Muscle of back (tissue), 3 donors: ENCODE measurements at regions not wholly inside any gene's neighbourhood (a gene's known extent, or its start where the extent isn't known, plus 50 kb on each side); places are given as distances from the start of the nearest gene placed in this dataset.
"Not testable (repeated sequence)": the region's sequence is repeated elsewhere in the genome, so short reads cannot be mapped to it uniquely, and the experiment has no call there.

Source experiments
- DNase-seq, 3 donors: peaks; one replicate each; pipeline versions ENCODE4 v3.0.0 to v3.0.0-alpha.2; 2013

GRCh38 chr2:37758141-37758601 lies 86.7 kb upstream of the CDC42EP3 start:
- not testable (repeated sequence) for DNase-seq

GRCh38 chr2:37759989-37760388 lies 88.5 kb upstream of the CDC42EP3 start:
- not testable (repeated sequence) for DNase-seq

GRCh38 chr2:37760471-37760870 lies 89.0 kb upstream of the CDC42EP3 start:
- DNase-seq: no peak

- DNase-seq: not testable (repeated sequence)
These were observed 90.8 kb upstream of the CDC42EP3 start for GRCh38 chr2:37762281-37762680.

- no peak for DNase-seq
These were observed 93.3 kb upstream of the CDC42EP3 start for GRCh38 chr2:37764739-37765138.

GRCh38 chr2:37766106-37766505 lies 94.7 kb upstream of the CDC42EP3 start:
- DNase-seq: no peak

GRCh38 chr2:37767046-37767445 lies 95.6 kb upstream of the CDC42EP3 start:
- DNase-seq: no peak

GRCh38 chr2:37767959-37768925 lies 96.8 kb upstream of the CDC42EP3 start:
- DNase-seq: peak in 2 of 3 donors; percentile 57 to 92

- no peak for DNase-seq
These were observed 98.1 kb upstream of the CDC42EP3 start for GRCh38 chr2:37769551-37769950.

GRCh38 chr2:37770797-37771196 lies 99.4 kb upstream of the CDC42EP3 start:
- no peak for DNase-seq

- DNase-seq: no peak
These were observed 100.2 kb upstream of the CDC42EP3 start for GRCh38 chr2:37771600-37772088.

GRCh38 chr2:37773371-37774130 lies 102.1 kb upstream of the CDC42EP3 start:
- peak in 1 of 3 donors; percentile 31 for DNase-seq

- DNase-seq: not testable (repeated sequence)
These were observed 102.9 kb upstream of the CDC42EP3 start for GRCh38 chr2:37774171-37774944.

- no peak for DNase-seq
These were observed 103.8 kb upstream of the CDC42EP3 start for GRCh38 chr2:37774976-37775907.

- DNase-seq: peak in 1 of 3 donors; percentile 57
These were observed 104.4 kb upstream of the CDC42EP3 start for GRCh38 chr2:37775908-37776250.

GRCh38 chr2:37776487-37776886 lies 105.0 kb upstream of the CDC42EP3 start:
- peak in 1 of 3 donors; percentile 79 for DNase-seq

GRCh38 chr2:37779139-37779538 lies 107.7 kb upstream of the CDC42EP3 start:
- no peak for DNase-seq

- DNase-seq: no peak
These were observed 108.4 kb upstream of the CDC42EP3 start for GRCh38 chr2:37779611-37780386.

- DNase-seq: no peak
These were observed 108.9 kb upstream of the CDC42EP3 start for GRCh38 chr2:37780387-37780676.

- DNase-seq: peak in 1 of 3 donors; percentile 69
These were observed 109.6 kb upstream of the CDC42EP3 start for GRCh38 chr2:37781028-37781427.
